GM12872 (cell line): ENCODE measurements at regions not wholly inside any gene's neighbourhood (a gene's known extent, or its start where the extent isn't known, plus 50 kb on each side); places are given as distances from the start of the nearest gene placed in this dataset.

Source experiments
- TF ChIP-seq, protein P1 (sequence below): IDR thresholded peaks from 3 replicates; pipeline ENCODE4 v1.5.1; 2011; ENCODE audit warnings: low read depth, mild to moderate bottlenecking, low read length, moderate library complexity; ENCODE audit not compliant: insufficient read depth

DNA sequence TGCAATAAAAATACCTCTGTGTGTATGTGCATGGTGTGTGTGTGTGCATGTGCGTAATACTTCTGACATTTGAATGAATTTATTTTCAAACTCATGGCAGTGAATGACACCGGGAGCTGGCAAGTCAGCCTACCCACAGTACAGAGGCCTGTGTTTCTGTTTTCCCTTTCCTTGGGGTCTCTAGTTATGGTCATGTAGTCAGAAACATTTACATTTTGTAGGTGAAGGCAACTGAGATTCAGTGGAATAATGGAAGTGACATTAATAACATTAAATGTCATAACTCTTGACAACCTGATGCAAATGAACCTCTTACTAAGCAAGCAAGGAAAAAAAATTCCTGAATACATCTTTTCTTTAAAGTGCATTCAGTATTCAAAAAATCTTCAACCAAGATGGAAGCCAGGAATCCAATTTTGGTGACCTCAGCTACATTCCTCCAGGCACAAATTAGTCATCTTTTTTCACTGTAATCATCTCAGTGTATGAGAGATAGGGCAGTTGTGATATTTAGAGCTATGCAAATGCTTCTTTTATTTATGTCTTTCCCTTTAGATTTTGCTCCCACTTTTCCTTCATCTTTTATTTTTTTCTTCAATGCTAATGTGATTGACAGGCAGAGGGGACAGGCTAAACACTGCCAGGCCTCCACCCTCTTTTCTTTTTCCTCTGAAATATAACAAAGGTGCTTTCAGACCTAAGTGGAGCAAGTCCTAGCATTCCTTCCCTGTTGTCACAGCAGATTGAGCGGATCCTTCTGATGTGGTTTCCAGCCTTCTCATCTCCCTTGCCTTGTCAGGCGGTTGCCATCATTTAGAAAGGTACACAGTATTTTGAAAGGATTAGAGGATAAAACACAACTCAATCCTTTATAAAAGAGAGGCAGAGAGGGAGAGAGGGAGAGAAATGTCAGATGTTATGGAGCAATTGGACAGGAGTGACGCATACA lies 569.8 kb upstream of the ADAMTS16 start:
- TF ChIP-seq, protein P1, sequence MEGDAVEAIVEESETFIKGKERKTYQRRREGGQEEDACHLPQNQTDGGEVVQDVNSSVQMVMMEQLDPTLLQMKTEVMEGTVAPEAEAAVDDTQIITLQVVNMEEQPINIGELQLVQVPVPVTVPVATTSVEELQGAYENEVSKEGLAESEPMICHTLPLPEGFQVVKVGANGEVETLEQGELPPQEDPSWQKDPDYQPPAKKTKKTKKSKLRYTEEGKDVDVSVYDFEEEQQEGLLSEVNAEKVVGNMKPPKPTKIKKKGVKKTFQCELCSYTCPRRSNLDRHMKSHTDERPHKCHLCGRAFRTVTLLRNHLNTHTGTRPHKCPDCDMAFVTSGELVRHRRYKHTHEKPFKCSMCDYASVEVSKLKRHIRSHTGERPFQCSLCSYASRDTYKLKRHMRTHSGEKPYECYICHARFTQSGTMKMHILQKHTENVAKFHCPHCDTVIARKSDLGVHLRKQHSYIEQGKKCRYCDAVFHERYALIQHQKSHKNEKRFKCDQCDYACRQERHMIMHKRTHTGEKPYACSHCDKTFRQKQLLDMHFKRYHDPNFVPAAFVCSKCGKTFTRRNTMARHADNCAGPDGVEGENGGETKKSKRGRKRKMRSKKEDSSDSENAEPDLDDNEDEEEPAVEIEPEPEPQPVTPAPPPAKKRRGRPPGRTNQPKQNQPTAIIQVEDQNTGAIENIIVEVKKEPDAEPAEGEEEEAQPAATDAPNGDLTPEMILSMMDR, result no peak

DNA sequence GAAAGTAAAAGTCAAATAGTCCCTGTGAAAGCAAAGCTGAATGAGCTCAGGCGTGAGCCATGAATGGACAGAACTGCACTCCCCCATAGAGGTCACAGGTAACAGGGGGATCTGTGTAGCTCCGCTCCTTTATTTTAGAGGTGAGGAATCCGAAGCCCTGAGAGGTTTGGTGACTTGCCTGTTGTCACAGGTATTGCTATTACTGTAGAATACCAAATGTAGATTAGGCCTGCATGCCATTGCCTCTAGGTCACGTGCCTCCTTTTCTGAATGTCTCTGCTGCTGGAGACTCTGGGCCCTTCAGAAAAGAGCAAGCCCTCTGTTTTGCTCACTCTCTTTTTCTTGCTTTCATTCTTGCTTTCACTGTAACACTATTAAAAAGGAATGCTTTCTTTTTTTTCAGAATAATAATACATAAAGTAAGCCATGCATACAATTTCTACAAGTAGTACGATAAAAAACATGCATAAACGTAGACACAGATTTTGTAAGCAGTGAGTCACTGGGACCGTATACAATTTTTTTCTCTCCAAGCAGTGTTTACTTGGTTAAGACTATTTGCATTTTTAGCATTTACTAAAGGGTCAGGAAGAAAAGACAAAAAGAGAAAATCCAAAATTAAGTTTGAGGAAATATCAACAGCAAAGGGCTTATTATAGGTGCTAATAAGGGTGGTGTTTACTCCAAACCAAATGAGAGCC lies 568.7 kb upstream of the ADAMTS16 start:
- TF ChIP-seq, protein P1, result no peak

DNA sequence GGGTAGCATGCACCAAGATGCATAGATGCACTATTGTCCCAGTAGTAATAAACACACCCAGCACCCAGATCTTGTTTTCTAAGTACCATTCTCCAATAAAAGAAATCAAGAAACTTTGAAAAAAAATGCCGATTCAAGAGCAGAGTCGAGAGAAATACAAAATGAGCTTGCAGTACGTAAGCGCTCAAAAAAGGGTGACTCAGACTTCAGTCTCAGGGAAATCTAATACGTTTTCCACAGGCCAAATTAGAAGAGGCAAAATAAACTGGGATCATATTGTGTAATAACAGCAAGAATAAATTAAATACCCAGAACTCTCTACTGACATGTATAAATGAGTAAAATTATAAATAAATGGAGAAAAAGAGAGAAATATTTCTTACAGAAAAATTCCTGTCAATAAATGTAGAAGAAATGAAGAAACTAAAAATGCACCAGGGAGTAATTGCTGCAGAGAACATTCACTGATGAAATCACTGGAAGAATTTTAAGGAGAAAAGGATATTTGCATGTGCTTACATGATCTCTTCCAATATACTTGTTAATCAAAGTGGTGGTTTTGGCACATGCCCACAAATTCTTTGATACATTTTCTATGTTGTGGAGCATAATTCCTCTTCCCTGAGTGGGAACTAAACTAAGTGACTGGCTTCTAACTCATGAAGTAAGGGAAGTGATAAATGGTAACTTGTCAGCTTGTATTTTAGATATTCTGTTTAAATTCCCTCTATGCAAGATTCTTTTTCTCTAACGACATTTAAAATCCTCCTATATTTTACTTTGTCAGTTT lies 567.6 kb upstream of the ADAMTS16 start:
- TF ChIP-seq, protein P1, result no peak

DNA sequence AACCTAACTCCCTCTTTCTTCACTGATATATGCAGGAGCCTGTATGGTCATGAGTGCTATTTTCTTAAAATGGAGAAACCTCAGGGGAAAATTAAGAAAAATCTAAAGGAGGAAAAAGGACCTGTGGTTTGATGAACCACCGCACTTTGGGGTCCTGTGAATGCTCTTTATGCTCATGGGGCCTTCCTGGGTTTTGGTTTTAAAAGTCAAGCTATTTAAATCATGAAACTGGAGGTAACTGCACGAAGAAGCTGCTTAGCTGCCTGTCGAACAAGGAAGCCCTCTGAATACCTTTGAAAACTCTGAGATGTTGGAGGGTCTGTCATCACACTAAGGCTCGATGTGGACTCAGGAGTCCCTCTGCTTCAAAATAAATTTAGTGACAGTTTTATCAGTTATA lies 564.5 kb upstream of the ADAMTS16 start:
- TF ChIP-seq, protein P1, result no peak

DNA sequence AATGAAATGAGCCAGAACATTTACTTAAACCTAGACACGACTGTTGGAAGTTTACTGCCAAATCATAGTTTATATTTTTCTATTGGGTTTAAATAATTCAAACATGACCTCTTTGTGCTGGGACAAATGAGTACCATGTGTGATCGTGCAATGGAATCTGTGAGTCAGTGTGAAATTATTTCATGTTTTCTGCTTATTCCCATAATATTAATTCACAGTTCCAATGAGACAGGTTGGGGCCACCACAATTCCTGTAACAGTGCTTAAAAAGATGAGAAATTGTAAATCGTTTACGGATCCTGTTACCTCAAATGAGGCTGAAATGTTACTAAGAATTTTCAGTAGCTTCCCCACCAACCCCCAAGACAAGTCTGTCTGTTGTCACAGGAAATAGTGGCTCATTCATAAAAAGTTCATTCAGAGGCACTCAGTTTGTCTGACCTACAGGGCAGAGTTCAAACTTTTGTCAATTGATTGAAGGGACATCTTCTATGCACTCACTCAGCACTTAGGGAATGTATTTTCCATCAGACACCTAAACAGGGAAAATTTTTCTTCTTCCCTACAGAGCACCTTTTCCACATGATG lies 563.9 kb upstream of the ADAMTS16 start:
- TF ChIP-seq, protein P1, result no peak

DNA sequence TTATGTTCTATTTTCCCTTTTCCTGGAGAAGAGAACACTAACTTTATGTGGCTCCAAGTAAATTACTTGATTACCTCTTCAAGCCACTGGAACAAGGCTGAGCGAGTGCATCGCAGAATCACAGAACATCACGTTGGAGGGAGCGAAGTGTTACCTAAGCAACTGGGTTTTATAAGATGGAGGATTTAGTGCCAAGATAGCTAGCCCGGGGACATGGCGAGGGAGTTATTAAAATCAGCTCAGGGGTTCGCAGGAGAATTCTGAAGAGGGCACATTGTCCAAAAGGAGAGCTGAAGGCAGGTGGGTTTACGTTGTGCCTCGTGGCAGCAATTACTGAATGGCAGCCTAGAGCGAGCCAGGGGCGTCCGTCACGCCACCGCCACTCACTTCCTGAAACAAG lies 563.2 kb upstream of the ADAMTS16 start:
- TF ChIP-seq, protein P1, result no peak
